Fibroblast of skin of abdomen (primary cell): ENCODE measurements at regions not wholly inside any gene's neighbourhood (a gene's known extent, or its start where the extent isn't known, plus 50 kb on each side); places are given as distances from the start of the nearest gene placed in this dataset.

ENCODE experiments used
- DNase-seq: peaks from one replicate; pipeline ENCODE4 v3.0.0-alpha.2; 2013

- DNase-seq = no peak
Observed at GRCh38 chr19:29324291-29324680, 111.3 kb upstream of the UQCRFS1 start.

GRCh38 chr19:29324717-29325116, 111.8 kb upstream of the UQCRFS1 start:
- no peak for DNase-seq

GRCh38 chr19:29325241-29325975, 112.5 kb upstream of the UQCRFS1 start:
- DNase-seq = no peak

GRCh38 chr19:29326351-29326750, 113.4 kb upstream of the UQCRFS1 start:
- DNase-seq = no peak

- DNase-seq = no peak
Observed at GRCh38 chr19:29326849-29327840, 114.2 kb upstream of the UQCRFS1 start.

- DNase-seq = no peak
Observed at GRCh38 chr19:29328586-29328985, 115.6 kb upstream of the UQCRFS1 start.

- DNase-seq = no peak
Observed at GRCh38 chr19:29329460-29330134, 116.6 kb upstream of the UQCRFS1 start.

GRCh38 chr19:29336425-29336824, 123.5 kb upstream of the UQCRFS1 start:
- DNase-seq = no peak

- no peak for DNase-seq
Observed at GRCh38 chr19:29337029-29337428, 124.1 kb upstream of the UQCRFS1 start.

GRCh38 chr19:29338480-29338879, 125.5 kb upstream of the UQCRFS1 start:
- no peak for DNase-seq

GRCh38 chr19:29342721-29343120, 129.8 kb upstream of the UQCRFS1 start:
- no peak for DNase-seq

GRCh38 chr19:29364224-29364726, 151.3 kb upstream of the UQCRFS1 start:
- no peak for DNase-seq

GRCh38 chr19:29364999-29365398, 152.0 kb upstream of the UQCRFS1 start:
- no peak for DNase-seq

GRCh38 chr19:29365836-29366417, 153.0 kb upstream of the UQCRFS1 start:
- no peak for DNase-seq

GRCh38 chr19:29366757-29367156, 153.8 kb upstream of the UQCRFS1 start:
- DNase-seq = no peak

GRCh38 chr19:29367791-29368222, 154.9 kb upstream of the UQCRFS1 start:
- no peak for DNase-seq

- no peak for DNase-seq
Observed at GRCh38 chr19:29370276-29370675, 155.5 kb upstream of the VSTM2B start.

GRCh38 chr19:29371251-29372090, 154.3 kb upstream of the VSTM2B start:
- DNase-seq = no peak

GRCh38 chr19:29372091-29372415, 153.7 kb upstream of the VSTM2B start:
- DNase-seq = no peak

- DNase-seq = no peak
Observed at GRCh38 chr19:29372461-29372860, 153.3 kb upstream of the VSTM2B start.
